ENCODE measurements at regions not wholly inside any gene's neighbourhood (a gene's known extent, or its start where the extent isn't known, plus 50 kb on each side); places are given as distances from the start of the nearest gene placed in this dataset.
"Not testable (repeated sequence)": the region's sequence is repeated elsewhere in the genome, so short reads cannot be mapped to it uniquely, and the experiment has no call there.

GRCh38 chr1:85520826-85521820, 56.2 kb upstream of the DDAH1 start:
- FAIRE-seq, result peak; percentile 11

GRCh38 chr1:85522458-85522857, 57.5 kb upstream of the DDAH1 start:
- not testable (repeated sequence) for FAIRE-seq

- not testable (repeated sequence) for FAIRE-seq
Observed at GRCh38 chr1:85523061-85523460, 57.5 kb upstream of the CCN1 start.

GRCh38 chr1:85524281-85524886, 56.2 kb upstream of the CCN1 start:
- FAIRE-seq, result not testable (repeated sequence)

GRCh38 chr1:85525591-85525991, 55.0 kb upstream of the CCN1 start:
- not testable (repeated sequence) for FAIRE-seq

GRCh38 chr1:85526216-85526615, 54.3 kb upstream of the CCN1 start:
- not testable (repeated sequence) for FAIRE-seq

GRCh38 chr1:85527145-85527544, 53.4 kb upstream of the CCN1 start:
- FAIRE-seq, result peak; percentile 90
